HG02642 (cell line): ENCODE measurements at regions not wholly inside any gene's neighbourhood (a gene's known extent, or its start where the extent isn't known, plus 50 kb on each side); places are given as distances from the start of the nearest gene placed in this dataset.

Experiments used
- ATAC-seq: cut with Tn5 transposase; IDR thresholded peaks from one replicate; pipeline ENCODE4 v1.9.1; 2021; ENCODE audit warnings: mild to moderate bottlenecking; ENCODE audit not compliant: unreplicated experiment, poor library complexity

DNA sequence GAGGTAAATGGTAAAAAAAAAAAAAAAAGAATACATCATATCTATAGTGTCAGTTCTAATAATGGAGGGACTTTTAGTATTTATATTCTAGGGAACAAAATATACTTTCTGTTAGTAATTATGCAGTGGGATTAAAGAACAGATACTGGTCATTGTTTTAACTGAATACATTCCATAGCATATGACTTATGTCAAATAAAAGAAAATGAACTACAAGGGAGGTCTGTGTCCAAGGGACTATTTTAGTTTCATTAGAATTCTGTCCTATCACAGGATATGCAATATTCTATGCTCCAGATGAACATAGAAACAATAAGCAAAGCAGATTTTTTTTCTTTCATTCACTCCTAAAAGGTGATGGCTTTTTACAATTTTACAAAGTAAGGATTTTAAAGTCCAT, 154.2 kb upstream of the ZEB2 start:
- no peak for ATAC-seq

DNA sequence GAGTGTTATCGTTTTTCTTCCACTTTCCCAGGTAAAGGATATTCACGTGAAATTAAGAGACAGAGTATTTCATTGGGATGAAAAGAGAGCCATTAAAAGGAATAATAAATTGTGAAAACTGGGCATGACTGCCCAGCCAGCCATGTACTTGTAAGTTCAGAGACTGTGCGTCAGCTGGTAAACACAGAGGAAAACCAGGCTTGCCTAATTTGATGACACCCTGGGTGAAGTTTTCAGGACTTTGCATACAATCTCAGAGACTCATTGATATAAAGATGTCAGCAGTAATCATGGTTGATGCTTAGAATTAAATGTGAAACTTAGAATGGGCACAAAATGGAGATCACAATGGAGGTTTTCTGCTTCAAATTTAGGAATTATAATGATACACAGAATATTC, 153.5 kb upstream of the ZEB2 start:
- ATAC-seq = no peak

GRCh38 chr2:144671695-144672455, 152.0 kb upstream of the ZEB2 start:
- ATAC-seq = no peak

DNA sequence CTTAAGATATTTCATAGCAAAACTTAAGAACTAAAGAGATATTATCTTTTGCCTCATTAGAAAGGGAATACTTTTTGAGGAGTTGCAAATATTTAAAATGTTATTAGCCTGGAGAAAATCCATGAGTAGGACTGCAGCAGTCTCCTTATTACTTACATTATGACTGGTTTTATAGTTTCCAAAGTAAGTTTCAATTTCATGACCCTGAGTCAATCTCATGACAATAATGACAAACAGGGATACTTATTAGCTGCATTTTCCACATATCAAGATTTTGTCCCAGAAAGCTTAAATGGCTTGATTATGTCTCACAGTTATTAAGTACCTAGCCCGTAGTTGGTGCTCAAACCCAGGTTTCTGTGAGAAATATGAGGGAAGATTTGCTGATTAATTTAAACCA, 150.8 kb upstream of the ZEB2 start:
- no peak for ATAC-seq

DNA sequence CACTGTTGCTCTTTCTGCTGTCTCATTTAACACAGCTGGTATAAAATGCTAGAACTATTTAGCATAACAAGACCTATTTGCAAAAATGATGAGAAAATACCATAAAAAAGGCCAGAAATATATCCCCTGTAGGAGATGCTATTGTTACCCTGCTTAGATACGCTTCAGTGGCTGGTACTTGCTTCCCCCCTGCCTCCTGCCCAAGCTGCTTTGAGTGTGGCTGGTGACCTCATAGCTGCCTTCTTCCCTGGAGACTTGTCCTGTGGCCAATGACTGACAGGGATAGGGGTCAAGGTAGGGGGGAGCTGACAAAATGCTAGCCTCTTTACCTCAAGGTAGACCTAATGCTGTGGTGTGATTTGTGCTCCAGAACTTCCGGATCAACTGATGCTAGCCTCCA, 150.2 kb upstream of the ZEB2 start:
- ATAC-seq = no peak

DNA sequence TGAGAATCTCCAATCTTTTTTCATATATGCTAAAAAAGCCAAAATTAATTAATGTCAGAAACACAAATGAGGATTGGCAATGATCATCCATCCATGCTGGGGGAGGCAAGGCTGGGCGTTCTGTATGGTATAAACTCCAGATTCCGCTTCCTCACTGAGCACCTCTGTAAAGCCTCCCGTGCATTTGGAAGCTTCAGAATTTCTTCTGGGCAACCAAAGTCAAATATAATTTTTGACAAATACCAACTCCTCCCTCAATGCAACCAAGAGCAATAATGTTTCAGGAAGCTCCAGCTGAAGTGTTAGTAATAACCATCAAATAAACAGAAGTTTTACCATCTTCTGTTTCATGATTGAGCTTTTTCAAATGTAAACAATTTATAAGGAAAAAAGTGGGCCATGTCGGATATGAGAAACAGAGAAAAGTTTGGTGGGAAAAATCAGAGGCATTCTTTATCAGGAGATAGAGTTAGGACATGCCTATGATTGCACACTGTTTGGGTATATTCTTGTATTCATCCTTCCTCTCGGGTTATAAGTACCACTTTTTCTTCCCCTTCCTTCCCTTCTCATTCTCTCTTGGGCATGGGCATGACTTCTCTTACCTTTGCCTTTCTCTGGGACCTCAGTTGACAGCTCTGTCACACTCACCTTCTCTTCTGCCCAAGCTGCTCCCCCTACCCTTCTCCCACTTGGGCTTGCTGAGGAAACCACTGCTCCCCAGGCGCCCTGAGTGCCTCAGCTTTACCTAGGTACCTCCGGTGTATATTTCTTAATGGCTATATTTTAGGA, 149.5 kb upstream of the ZEB2 start:
- ATAC-seq = no peak

DNA sequence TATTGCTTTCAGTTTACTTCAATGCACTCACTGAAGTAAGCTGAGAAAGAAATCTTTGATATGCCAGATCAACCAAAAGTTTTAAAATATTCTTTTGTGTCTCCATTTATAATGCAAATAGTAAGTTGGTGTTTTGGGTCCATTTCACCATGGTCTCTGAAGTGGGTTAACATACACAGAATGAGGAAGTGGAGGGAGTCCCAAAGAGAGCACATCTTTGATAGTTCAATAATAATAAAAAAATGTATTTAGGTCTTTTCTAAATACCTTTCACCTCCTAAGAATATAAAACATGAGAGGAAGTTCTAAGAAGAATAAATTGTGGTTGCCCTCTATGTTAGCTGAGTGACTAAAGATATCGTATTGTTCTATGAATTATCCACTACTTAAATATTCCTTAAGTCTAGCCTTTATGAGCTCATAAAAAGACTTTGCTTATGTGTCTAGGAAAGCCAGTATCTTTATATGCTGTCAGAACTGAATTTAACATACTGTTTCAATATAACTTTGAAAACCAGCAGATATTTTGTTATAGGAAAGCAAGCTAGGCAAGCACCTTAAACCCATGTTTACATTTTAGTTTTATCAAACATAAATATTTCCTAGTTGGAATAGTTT, 148.7 kb upstream of the ZEB2 start:
- ATAC-seq = no peak

DNA sequence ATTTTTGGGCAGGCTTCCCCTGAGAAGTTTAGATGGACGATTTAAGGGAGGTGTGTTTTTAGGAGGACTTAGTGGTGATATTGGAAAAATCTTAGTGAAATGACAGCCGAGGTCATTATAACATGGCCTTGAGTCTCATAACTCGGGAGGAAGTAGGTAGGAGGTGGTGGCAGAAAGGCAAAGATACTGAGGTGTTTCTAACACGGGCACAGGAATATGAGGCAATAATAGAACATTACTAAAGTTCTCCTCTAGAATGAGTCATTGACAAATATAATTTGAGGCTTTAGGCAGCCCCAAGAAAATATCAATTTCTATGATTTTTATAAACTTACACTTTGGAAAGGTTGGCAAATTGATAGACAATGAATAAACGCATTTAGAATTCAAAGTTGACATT, 146.1 kb upstream of the ZEB2 start:
- no peak for ATAC-seq

GRCh38 chr2:144663207-144663606, 143.3 kb upstream of the ZEB2 start:
- no peak for ATAC-seq

GRCh38 chr2:144660518-144661316, 140.8 kb upstream of the ZEB2 start:
- no peak for ATAC-seq

DNA sequence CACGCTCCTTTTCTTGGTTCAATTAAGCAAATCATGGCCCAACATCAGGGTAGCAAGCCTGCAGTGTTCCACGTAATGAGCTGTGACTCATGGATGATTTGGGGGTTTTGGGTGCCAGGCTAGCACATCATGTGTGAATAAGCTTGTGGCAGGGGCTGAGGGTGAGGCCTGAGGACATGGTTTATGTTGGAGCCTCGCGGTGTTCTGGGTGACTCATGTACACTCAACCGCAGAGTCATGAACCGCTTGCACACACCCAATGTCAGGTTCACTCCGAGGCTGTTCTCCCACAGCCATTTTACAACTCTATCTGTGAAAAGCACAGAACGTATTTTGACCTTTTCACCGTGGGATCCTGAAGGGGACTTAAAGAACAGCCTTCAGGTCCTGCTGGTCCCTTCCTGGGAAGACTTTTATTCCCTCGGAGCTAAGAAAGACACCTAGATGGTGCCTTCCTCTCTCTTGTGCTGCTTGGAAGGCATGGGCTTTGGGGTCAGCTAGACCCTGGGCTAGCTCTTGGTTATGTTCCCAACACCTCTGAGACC, 139.9 kb upstream of the ZEB2 start:
- no peak for ATAC-seq

- no peak for ATAC-seq
Observed at GRCh38 chr2:144654523-144654922, 134.6 kb upstream of the ZEB2 start.

DNA sequence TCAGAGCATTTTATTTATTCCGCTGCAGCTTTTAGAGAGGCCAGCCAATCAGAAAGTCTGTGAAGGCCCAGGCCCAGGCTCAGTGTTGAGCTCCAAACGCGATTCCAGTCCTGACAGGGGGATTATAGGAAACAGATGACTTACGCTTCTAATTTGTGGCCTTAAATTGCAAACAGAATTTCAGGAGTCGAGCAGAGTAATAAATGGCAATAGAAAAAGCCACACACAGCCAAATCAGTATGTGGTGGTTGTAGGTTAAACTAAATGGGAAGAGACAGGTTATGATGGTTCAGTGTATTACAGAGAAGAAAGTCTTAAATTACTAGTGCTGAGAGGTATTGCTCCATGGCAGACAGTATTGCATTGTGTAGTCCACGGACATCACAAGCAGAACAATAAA, 131.0 kb upstream of the ZEB2 start:
- no peak for ATAC-seq

DNA sequence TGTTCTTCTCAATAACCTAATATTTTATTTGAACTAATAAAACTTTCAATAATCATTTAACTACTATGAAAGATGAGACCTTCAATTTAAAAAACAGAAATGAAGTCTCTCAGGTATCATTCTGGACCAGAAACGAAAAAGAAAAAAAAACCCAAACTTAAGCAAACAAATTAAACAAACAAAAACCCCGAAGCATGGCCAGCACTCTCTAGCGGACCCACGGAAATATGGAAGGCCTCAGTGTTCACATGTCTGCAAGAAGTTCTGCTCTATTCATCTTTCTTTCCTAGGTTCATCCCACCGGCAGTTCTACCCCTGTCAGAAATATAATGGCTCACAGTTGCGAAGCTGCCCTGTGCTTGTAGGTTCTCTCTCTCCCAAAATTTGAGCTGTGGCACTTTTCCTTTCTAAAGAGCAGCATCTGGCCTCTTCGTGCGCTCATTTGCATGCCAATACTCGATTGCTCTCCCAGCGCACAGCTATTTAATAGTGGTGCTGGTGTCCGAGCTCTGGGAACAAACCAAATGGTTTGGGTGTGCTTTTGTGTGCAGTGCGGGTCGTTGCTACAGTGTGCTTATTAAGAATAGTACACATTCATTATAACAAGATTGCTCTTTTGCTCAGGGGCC, 129.0 kb upstream of the ZEB2 start:
- ATAC-seq = no peak

- ATAC-seq = no peak
Observed at GRCh38 chr2:144645083-144645778, 125.3 kb upstream of the ZEB2 start.

DNA sequence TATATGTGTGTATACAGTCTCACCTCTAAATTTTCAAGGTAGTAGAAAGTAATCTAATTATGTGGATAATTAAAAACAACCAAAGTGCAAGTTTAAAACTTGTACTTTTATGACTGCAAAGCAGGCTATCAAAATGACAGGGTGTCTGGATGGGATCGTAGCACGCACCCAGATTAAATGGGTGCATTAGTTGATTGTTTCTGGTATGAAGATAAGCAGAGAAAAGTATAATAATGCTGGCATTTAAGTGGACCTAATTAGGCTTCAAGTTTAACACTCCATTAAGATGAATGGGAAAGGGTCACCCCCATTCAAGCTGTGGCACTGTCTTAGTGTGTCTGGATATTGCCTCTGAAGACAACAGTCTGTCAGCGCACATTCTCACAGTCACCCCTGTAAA, 124.6 kb upstream of the ZEB2 start:
- no peak for ATAC-seq

DNA sequence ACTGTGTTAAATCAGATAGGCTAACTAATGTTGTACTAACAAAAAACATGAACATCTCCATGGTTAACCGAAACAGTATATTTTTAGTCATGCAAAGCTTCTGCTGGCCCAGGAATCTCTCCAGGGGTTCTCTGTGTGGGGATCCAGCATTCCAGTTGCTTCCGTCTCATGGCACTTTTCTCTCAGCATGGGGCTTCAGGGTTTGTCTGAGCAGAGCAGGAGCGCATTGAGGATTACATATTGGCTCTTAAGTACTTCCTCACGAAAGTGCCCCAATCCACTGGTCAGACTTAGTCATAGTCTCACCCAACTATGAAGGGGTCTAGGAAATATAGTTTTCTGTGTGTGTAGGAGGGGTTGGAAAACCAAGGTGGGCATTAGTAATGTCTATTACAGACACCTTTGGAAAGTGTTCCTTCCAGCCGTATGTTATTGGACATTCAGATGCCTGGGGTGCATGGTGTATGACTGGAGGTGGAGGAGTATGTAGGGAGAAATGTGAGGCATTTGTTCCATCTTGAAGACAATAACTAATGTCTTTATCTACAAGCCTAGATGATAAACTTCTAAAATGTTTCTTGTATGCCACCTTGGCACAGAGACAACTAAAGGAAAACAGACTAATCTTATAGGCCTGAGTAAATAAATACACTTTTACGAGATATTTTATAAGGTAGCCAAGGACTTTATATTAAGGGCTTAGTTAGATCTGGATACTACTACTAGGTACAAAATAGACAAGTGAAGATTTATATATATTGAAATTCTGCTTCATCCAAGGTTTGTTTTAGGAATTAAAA, 123.8 kb upstream of the ZEB2 start:
- ATAC-seq = no peak

GRCh38 chr2:144642856-144643255, 122.9 kb upstream of the ZEB2 start:
- no peak for ATAC-seq

GRCh38 chr2:144642131-144642530, 122.2 kb upstream of the ZEB2 start:
- no peak for ATAC-seq
